Activated CD8-positive, alpha-beta memory T cell treated with anti-CD3 and anti-CD28 coated beads, Interleukin-2, amount 50 U/mL, for 48 hours (primary cell): ENCODE measurements at regions not wholly inside any gene's neighbourhood (a gene's known extent, or its start where the extent isn't known, plus 50 kb on each side); places are given as distances from the start of the nearest gene placed in this dataset.

Experiments used
- DNase-seq: peaks from one replicate; pipeline ENCODE4 v3.0.0-alpha.2; 2020

- no peak for DNase-seq
Measured at GRCh38 chr4:106503116-106504050, 134.8 kb upstream of the GIMD1 start.

GRCh38 chr4:106502106-106502699, 133.6 kb upstream of the GIMD1 start:
- DNase-seq: peak; percentile 60

GRCh38 chr4:106497271-106497670, 128.7 kb upstream of the GIMD1 start:
- no peak for DNase-seq

GRCh38 chr4:106496061-106496460, 127.5 kb upstream of the GIMD1 start:
- no peak for DNase-seq

- no peak for DNase-seq
Measured at GRCh38 chr4:106495476-106495875, 126.9 kb upstream of the GIMD1 start.

GRCh38 chr4:106494066-106494465, 125.5 kb upstream of the GIMD1 start:
- no peak for DNase-seq

- no peak for DNase-seq
Measured at GRCh38 chr4:106493086-106493485, 124.5 kb upstream of the GIMD1 start.

- DNase-seq: no peak
Measured at GRCh38 chr4:106486533-106486932, 118.0 kb upstream of the GIMD1 start.

- DNase-seq: no peak
Measured at GRCh38 chr4:106481801-106482200, 113.2 kb upstream of the GIMD1 start.

GRCh38 chr4:106478152-106478551, 109.6 kb upstream of the GIMD1 start:
- DNase-seq: no peak

GRCh38 chr4:106476741-106477140, 108.2 kb upstream of the GIMD1 start:
- DNase-seq: no peak

GRCh38 chr4:106473515-106473914, 104.9 kb upstream of the GIMD1 start:
- DNase-seq: no peak

GRCh38 chr4:106471151-106471550, 102.6 kb upstream of the GIMD1 start:
- no peak for DNase-seq

GRCh38 chr4:106463622-106464021, 95.0 kb upstream of the GIMD1 start:
- no peak for DNase-seq

GRCh38 chr4:106454581-106454980, 86.0 kb upstream of the GIMD1 start:
- no peak for DNase-seq

GRCh38 chr4:106454021-106454420, 85.4 kb upstream of the GIMD1 start:
- no peak for DNase-seq

GRCh38 chr4:106451091-106451490, 82.5 kb upstream of the GIMD1 start:
- DNase-seq: no peak

GRCh38 chr4:106450249-106450648, 81.7 kb upstream of the GIMD1 start:
- no peak for DNase-seq

- DNase-seq: no peak
Measured at GRCh38 chr4:106444557-106444956, 76.0 kb upstream of the GIMD1 start.

- no peak for DNase-seq
Measured at GRCh38 chr4:106430797-106431196, 62.2 kb upstream of the GIMD1 start.

- no peak for DNase-seq
Measured at GRCh38 chr4:106429885-106430284, 61.3 kb upstream of the GIMD1 start.

- DNase-seq: no peak
Measured at GRCh38 chr4:106426069-106426468, 57.5 kb upstream of the GIMD1 start.

GRCh38 chr4:106425576-106425975, 57.0 kb upstream of the GIMD1 start:
- DNase-seq: no peak

- no peak for DNase-seq
Measured at GRCh38 chr4:106424426-106424825, 55.8 kb upstream of the GIMD1 start.
